ENCODE measurements at regions not wholly inside any gene's neighbourhood (a gene's known extent, or its start where the extent isn't known, plus 50 kb on each side); places are given as distances from the start of the nearest gene placed in this dataset.

GRCh38 chr1:214993419-214993818, 89.1 kb upstream of the KCNK2 start:
- Histone ChIP-seq H3K27me3 (ENCODE audit: insufficient read depth, low read length, poor library complexity, severe bottlenecking) (no peaks in the 10 kb centered on the region), H2AFZ (ENCODE audit: low read length) (no peak overlapping the region), H3K4me1 (ENCODE audit: insufficient read depth, low read length, poor library complexity, severe bottlenecking) (no peaks in the 10 kb centered on the region), H3K4me3 (ENCODE audit: low read length, poor library complexity, severe bottlenecking) (no peak overlapping the region), H3F3A (ENCODE audit: low read depth) (no peaks in the 10 kb centered on the region), H3K9ac (ENCODE audit: low read depth, low read length, poor library complexity, severe bottlenecking) (no peak overlapping the region), H3K9me2 (replicated peaks; ENCODE audit: low read depth, low read length) (no peaks in the 10 kb centered on the region), H4K20me1 (ENCODE audit: insufficient read depth, low read length, poor library complexity, severe bottlenecking) (no peaks in the 10 kb centered on the region), H3K79me2 (ENCODE audit: insufficient read depth, low read length) (no peaks in the 10 kb centered on the region), H3K9me3 (ENCODE audit: insufficient read depth, low read depth, low read length) (no peaks in the 10 kb centered on the region), H3K4me2 (ENCODE audit: low read depth, low read length, poor library complexity, severe bottlenecking) (no peak overlapping the region), H3K36me3 (ENCODE audit: insufficient read depth, low read length) (no peaks in the 10 kb centered on the region)
- TF ChIP-seq EZH2phosphoT487 (IDR thresholded peaks at IDR 0.05; ENCODE audit: borderline replicate concordance): no peak
- no peak for TF ChIP-seq CTCF (conservative IDR thresholded peaks at IDR 0.05; ENCODE audit: low read length)

- Histone ChIP-seq H3F3A (ENCODE audit: low read depth) (no peaks in the 10 kb centered on the region), H3K79me2 (ENCODE audit: insufficient read depth, low read length) (no peaks in the 10 kb centered on the region), H3K4me2 (ENCODE audit: low read depth, low read length, poor library complexity, severe bottlenecking) (no peak overlapping the region), H3K9me2 (replicated peaks; ENCODE audit: low read depth, low read length) (no peaks in the 10 kb centered on the region), H2AFZ (ENCODE audit: low read length) (no peak overlapping the region), H3K4me3 (ENCODE audit: low read length, poor library complexity, severe bottlenecking) (no peak overlapping the region), H4K20me1 (ENCODE audit: insufficient read depth, low read length, poor library complexity, severe bottlenecking) (no peaks in the 10 kb centered on the region), H3K36me3 (ENCODE audit: insufficient read depth, low read length) (no peaks in the 10 kb centered on the region), H3K4me1 (ENCODE audit: insufficient read depth, low read length, poor library complexity, severe bottlenecking) (no peaks in the 10 kb centered on the region), H3K9me3 (ENCODE audit: insufficient read depth, low read depth, low read length) (no peaks in the 10 kb centered on the region), H3K27me3 (ENCODE audit: insufficient read depth, low read length, poor library complexity, severe bottlenecking) (no peaks in the 10 kb centered on the region), H3K9ac (ENCODE audit: low read depth, low read length, poor library complexity, severe bottlenecking) (no peak overlapping the region)
- no peak for TF ChIP-seq CTCF (conservative IDR thresholded peaks at IDR 0.05; ENCODE audit: low read length)
- TF ChIP-seq EZH2phosphoT487 (IDR thresholded peaks at IDR 0.05; ENCODE audit: borderline replicate concordance): no peak
These were observed 84.9 kb upstream of the KCNK2 start for GRCh38 chr1:214997685-214998084.

- H3K4me1 ChIP-seq (ENCODE audit: insufficient read depth, low read length, poor library complexity, severe bottlenecking): no peaks in the 10 kb centered on the region
- H3K27me3 ChIP-seq (ENCODE audit: insufficient read depth, low read length, poor library complexity, severe bottlenecking): no peaks in the 10 kb centered on the region
- H3K79me2 ChIP-seq (ENCODE audit: insufficient read depth, low read length): no peaks in the 10 kb centered on the region
- no peak overlapping the region for H3K9ac ChIP-seq (ENCODE audit: low read depth, low read length, poor library complexity, severe bottlenecking)
- H2AFZ ChIP-seq (ENCODE audit: low read length): no peak overlapping the region
- TF ChIP-seq EZH2phosphoT487 (IDR thresholded peaks at IDR 0.05; ENCODE audit: borderline replicate concordance) (no peak), CTCF (conservative IDR thresholded peaks at IDR 0.05; ENCODE audit: low read length) (no peak)
- no peaks in the 10 kb centered on the region for H3K9me3 ChIP-seq (ENCODE audit: insufficient read depth, low read depth, low read length)
- no peaks in the 10 kb centered on the region for H3K36me3 ChIP-seq (ENCODE audit: insufficient read depth, low read length)
- H3K9me2 ChIP-seq (replicated peaks; ENCODE audit: low read depth, low read length): no peaks in the 10 kb centered on the region
- no peak overlapping the region for H3K4me3 ChIP-seq (ENCODE audit: low read length, poor library complexity, severe bottlenecking)
- H3K4me2 ChIP-seq (ENCODE audit: low read depth, low read length, poor library complexity, severe bottlenecking): no peak overlapping the region
- H4K20me1 ChIP-seq (ENCODE audit: insufficient read depth, low read length, poor library complexity, severe bottlenecking): no peaks in the 10 kb centered on the region
- H3F3A ChIP-seq (ENCODE audit: low read depth): no peaks in the 10 kb centered on the region
These were observed 81.0 kb upstream of the KCNK2 start for GRCh38 chr1:215001419-215002021.
